ENCODE measurements at regions not wholly inside any gene's neighbourhood (a gene's known extent, or its start where the extent isn't known, plus 50 kb on each side); places are given as distances from the start of the nearest gene placed in this dataset.

GRCh38 chr19:8893419-8893818, 61.2 kb downstream of the MBD3L1 start:
- TF ChIP-seq CTCF (IDR thresholded peaks at IDR 0.05; ENCODE audit: insufficient read depth, low read depth, low read length) = no peak
- no peak for TF ChIP-seq EZH2 (IDR thresholded peaks at IDR 0.05; ENCODE audit: insufficient read depth, low read length)
